HG03196 (cell line): ENCODE measurements at regions not wholly inside any gene's neighbourhood (a gene's known extent, or its start where the extent isn't known, plus 50 kb on each side); places are given as distances from the start of the nearest gene placed in this dataset.

Experiments
- ATAC-seq: cut with Tn5 transposase; IDR thresholded peaks from one replicate; pipeline ENCODE4 v1.9.1; 2021; ENCODE audit not compliant: unreplicated experiment

- ATAC-seq: no peak
Observed at GRCh38 chr3:162742159-162742717, 1245.6 kb downstream of the OTOL1 start.

DNA sequence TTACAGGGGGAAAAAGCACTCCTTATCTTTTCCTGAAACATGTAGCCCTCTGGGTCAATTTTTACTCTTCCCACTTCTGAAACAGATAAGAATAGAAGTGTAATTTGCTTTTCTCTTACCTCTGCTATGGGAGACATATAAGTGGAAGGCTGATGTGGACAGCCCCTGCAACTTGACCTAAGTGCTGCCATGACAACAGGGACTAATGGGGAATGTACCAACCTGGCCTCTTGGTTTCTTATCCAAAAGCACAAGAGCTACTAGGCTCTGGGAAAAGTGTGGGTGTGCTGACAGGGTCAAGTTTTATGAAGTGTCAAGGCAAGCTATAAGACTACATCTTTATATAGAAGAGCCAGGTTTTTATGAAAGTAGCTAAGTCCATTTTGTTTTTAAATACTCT is 1246.5 kb downstream of the OTOL1 start:
- ATAC-seq: no peak

GRCh38 chr3:162760789-162761188 is 1264.2 kb downstream of the OTOL1 start:
- no peak for ATAC-seq

- no peak for ATAC-seq
Observed at GRCh38 chr3:162764051-162764807, 1267.6 kb downstream of the OTOL1 start.

DNA sequence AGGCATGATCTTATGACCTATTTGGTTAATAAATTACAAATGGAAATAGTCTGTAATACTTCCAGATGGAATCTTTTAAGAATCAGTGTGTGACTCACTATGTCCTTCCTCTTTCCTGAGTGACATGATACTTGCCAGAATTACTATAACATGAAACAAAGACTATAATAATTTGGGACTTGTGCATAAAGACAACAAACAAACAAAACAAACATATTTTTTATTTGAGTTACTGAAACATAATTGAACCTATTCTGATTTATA is 1268.1 kb downstream of the OTOL1 start:
- no peak for ATAC-seq

DNA sequence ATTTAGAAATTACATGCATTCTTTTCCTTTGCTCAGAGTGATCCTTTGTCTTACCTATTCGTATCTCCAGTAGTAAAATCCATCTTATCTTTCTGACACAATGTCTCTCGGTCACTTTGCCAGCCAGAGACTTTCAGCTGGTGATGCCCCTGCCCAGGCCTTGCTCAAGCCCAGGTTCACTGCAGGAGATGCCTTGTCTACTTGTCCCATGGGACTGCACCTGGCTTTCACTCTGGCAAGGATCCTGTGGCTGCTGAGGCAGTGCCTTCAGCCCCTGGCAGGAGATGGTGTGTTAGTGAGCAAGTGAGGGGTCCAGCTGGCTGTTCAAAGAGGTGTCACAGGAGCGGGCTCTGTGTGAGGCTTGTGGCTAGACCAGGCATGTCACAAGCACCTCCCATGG is 1268.9 kb downstream of the OTOL1 start:
- ATAC-seq: no peak

- no peak for ATAC-seq
Observed at GRCh38 chr3:162769564-162769963, 1273.0 kb downstream of the OTOL1 start.

- no peak for ATAC-seq
Observed at GRCh38 chr3:162770551-162770950, 1273.9 kb downstream of the OTOL1 start.

- ATAC-seq: no peak
Observed at GRCh38 chr3:162774613-162775100, 1278.0 kb downstream of the OTOL1 start.

DNA sequence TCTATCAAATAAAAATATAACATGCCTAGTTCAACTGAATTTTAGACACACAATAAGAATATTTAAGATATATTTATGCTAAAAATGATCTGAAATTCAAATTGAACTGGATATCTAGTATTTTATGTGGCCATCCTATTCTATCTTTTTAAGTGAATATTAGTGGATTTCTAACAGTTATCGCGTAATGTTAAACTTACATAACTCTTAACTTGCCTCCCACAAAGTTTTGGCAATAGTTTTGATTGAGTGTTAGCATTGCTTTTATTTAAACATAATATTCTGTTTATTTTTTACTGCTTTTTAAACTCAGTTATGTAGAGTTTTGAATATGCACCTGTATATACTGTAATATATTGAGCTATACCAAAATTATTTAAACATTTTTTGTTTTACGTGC is 1279.5 kb downstream of the OTOL1 start:
- no peak for ATAC-seq

DNA sequence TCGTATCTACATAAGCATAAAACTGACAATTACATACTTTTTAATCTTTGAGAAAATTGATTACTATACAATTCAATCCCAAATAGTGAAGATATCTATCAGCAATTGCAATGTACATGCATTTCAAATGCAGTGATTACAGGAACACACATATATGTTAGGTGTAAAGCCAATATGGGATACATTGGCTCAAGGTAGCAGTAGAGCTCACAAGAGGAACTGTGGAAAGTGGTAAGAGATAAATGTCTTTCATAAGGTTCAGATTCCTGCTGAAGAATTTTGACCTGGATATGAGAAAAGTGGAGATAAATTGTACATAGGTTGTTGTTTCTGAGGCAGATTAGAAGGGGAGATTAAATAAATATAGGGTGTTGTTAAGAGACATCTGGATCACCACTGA is 1280.5 kb downstream of the OTOL1 start:
- no peak for ATAC-seq

GRCh38 chr3:162780313-162780712 is 1283.7 kb downstream of the OTOL1 start:
- no peak for ATAC-seq

DNA sequence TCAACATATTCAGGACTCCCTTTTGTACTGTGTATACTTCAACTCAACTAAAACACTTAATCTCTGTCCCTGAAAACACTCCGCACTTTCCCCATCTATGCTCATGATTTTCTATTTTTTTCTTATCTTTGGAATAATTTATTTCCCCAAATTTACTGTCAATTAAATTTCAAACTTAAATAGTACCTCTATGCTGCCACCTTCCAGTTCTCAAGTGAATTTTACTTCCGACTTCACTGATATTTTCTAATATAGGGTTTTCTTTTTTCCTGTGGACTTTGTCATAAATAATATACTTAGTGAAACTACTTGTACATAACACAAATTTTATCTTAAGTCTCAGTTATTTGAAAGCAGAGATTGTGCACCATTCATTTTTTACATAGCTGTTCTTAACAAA is 1303.3 kb downstream of the OTOL1 start:
- no peak for ATAC-seq

DNA sequence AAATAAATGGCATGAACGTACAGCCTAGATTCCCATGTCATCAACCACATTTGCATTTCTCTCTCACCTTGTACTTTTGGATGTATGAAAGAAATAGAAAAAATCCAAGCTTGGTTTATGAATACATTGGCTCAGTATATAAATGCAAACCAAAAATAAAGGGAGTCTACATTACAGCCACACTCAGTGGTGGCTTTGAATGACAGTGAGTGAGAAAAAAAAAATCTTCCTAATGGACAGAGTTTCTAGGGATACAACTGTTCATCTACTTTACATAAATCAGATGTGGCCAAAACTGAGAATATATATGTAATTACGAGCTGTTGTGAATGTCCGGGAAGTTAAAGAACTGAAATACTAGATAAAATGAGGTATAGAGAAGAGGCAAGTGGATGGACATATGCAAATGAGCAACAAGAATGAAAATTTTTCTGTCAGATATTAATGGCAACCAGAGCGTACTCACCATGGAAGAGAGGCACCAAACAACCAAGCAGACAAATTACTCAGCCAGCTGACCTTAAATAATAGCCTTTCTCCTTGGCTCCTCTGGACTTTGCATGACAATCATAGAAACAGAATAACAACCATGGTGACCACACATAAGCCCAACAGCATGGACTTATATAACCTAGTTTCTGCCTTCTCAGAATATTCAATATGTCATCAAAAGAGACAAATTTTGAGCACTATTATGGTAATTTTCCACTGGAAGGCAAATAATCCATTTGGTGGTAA is 1305.8 kb downstream of the OTOL1 start:
- ATAC-seq: no peak

- no peak for ATAC-seq
Observed at GRCh38 chr3:162810776-162811175, 1314.2 kb downstream of the OTOL1 start.

DNA sequence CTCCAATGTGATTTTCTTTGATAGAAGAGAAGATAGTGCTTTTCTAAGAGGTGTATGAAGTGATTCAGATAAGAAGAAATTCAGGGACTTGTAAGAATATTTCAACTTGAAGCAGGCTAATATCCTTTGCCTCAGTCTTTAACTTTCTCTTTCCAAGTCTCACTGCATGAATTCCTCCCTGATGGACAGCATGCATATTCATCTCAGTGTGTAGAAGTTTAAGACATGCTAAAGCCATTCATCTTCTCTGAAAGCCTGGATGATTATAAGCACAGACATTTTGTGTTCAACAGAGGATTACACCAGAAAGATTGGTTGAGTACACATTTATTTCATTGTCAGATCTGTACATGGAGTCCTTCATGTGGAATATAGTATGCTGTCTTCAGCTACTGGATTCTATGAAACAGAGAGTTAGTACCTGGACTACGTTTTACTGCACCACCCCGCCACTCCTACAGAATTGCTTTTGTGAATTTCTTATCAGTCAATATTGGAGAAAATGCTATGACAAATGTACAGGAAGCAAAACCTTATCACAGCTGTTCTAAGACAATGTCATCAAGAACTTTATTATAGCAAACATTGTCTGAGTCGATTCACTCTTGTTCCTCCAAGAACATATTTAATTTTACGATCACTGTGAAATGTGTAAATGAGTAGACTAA is 1346.1 kb downstream of the OTOL1 start:
- no peak for ATAC-seq

DNA sequence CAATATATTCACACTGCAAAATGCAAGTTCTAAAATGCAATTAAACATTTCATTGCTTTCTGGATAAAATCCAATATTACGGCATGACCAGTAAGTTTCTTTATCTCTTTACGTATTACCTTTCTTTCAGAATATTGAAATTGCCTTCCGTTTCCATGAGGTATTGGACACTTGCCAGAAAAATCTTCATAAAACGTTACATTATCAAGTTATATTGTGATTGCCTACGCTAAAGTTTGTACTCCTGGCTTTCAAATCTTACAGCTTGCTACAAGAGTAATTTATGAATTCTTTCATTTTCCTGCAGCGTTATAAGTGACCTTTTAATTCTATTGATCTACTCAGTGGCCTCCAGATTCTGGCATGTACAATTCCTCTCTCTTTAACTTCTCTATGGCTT is 1349.3 kb downstream of the OTOL1 start:
- ATAC-seq: no peak

GRCh38 chr3:162847511-162847910 is 1350.9 kb downstream of the OTOL1 start:
- ATAC-seq: no peak

- ATAC-seq: no peak
Observed at GRCh38 chr3:162863579-162863978, 1367.0 kb downstream of the OTOL1 start.

- no peak for ATAC-seq
Observed at GRCh38 chr3:162865466-162865865, 1368.9 kb downstream of the OTOL1 start.

DNA sequence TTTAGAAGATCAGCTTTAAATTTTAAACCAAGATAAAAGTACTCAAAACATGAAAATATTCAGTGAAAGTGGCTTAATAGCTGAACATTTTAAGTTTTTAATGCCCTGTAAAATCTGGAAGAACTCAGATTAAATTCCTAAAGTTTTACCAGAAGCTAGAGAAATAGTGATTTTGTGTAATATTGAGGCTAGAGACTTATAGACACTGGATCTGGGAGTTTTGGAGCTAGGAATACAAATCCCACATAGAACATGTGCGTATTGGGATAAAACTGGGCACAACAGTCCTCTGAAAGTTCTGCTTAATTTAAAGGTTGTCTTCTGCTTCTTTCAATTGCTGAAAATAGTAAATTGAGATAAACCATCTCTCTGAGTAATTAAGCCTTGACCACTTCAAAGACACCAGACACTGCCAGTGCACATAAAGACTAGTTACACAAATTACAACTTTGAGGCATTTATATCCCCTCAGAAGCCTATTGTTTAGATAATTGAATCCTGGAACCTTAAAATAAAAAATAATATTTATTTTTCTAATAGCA is 1382.5 kb downstream of the OTOL1 start:
- no peak for ATAC-seq

DNA sequence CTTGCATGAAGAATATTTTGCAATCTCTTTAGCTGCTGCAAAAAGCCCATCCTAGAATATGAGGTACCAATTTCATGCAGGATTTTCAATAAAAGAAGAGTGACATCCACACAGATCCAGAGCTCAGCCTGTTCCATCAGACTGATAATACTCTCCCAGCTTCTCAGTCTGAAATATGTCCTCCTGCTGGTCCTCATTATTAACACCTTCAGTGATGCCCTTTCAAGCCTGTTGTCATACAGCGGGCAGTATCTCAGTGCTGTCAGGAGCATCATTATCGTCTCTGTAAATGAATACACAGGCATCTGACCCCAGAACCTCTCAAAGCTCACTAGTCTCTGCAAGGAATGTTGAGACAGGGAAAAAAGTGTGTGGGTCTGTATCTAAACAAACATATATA is 1387.8 kb downstream of the OTOL1 start:
- ATAC-seq: no peak
